ENCODE measurements at regions not wholly inside any gene's neighbourhood (a gene's known extent, or its start where the extent isn't known, plus 50 kb on each side); places are given as distances from the start of the nearest gene placed in this dataset.

DNA sequence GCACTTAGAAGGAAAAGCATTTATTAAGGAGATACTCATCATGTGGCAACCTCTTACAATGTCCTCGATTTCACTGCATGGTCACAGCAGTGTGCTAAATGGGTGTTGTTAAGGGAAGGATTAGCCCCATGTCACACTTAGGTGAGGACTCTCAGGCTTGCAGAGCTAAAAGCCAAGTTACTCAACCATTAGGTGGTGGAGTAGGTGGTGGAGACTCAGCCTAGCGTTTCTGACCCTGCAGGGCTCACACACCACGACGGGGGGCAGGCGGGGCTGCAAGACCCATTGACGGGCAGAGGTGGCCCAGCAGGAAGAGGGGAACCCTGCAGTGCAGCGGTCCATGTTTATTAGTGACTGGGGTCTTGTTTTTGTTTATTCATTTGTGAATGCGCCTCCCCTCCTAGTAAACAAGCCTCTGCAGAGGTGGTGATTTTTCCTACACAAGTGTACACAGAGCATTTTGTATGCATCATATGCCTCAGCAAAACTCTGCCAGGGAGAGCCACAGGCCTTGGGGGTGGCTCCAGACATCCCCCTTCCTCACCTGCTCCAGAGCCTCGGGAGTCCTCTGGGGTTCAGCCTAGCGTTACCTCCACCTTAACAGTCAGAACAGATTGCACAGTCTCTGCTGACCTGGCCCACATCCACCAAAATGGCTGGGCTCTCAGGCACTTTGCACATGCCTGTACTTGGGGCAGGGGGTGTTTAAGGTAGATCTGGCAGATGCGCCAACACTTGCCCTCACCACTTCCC is 216.7 kb downstream of the C16orf95 start:
- TF ChIP-seq TP53 (CRISPR knock-in tag; IDR thresholded peaks at IDR 0.05) (no peak), RARB (CRISPR knock-in tag; IDR thresholded peaks at IDR 0.05) (no peak), RCOR1 (IDR thresholded peaks at IDR 0.05; ENCODE audit: low read depth, low read length) (no peak)
- H3K9me3 ChIP-seq = no peaks in the 10 kb centered on the region
- no peak overlapping the region for H3K4me3 ChIP-seq
- FAIRE-seq (no peak), ATAC-seq (no peak), DNase-seq (ENCODE audit: low read depth in 1 of 2, low spot score in 1 of 2) (no peak)
- H3K4me1 ChIP-seq = peaks cover 13% of the 10 kb centered on the region
- H3K4me2 ChIP-seq = no peak overlapping the region
- CTCF ChIA-PET = interaction anchor here (1.0 to 1.6 kb wide), 2 partner anchors 21 to 536 kb away, joined by 3 to 5 read pairs; no protein-coding TSS in a partner anchor
- H3K27ac ChIP-seq = no peak overlapping the region
- POLR2A ChIA-PET = no interaction called here
- 68% methylated on average over 11 of the region's 11 CpGs for WGBS (ENCODE audit: missing lambda C conversion rate)

DNA sequence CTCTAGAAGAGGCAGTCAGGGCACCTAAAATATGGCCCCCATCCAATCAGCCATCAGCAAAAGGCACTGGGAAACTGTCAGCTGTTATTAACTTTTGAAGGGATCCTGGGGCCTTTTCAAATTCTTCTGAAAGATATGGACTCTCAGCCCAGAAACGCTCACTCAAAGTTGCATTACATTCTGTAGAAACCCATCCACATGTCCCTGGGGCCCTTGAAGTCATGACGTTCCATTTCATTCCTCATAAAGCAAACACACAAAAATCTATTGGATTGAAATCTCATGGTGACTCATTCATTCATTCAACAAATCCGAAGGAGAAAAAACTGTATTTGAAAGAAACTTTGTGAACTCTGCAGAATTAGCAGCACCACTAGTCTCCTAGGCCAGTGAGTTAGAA is 215.3 kb downstream of the C16orf95 start:
- DNase-seq (ENCODE audit: low read depth in 1 of 2, low spot score in 1 of 2) (peak in 1 of 2 experiments; percentile 42), ATAC-seq (no peak), FAIRE-seq (no peak)
- no peaks in the 10 kb centered on the region for H3K9me3 ChIP-seq
- H3K4me2 ChIP-seq = peak overlapping the region; percentile 52
- WGBS (ENCODE audit: missing lambda C conversion rate) = 3% methylated on average over 3 of the region's 3 CpGs
- CTCF ChIA-PET = interaction anchor here (0.8 to 1.6 kb wide), 4 partner anchors 23 to 538 kb away, joined by 3 to 5 read pairs (median 4); no protein-coding TSS in a partner anchor
- TF ChIP-seq FOSL2 (IDR thresholded peaks at IDR 0.05) (no peak), FOSL2 (CRISPR knock-in tag; IDR thresholded peaks at IDR 0.05) (peak; percentile 61; the same call in 1 of the 2 replicates), FOSB (CRISPR knock-in tag; IDR thresholded peaks at IDR 0.05) (no peak)
- no peak overlapping the region for H3K27ac ChIP-seq
- POLR2A ChIA-PET = no interaction called here
- H3K4me1 ChIP-seq = peaks cover 13% of the 10 kb centered on the region
- H3K4me3 ChIP-seq = no peak overlapping the region

DNA sequence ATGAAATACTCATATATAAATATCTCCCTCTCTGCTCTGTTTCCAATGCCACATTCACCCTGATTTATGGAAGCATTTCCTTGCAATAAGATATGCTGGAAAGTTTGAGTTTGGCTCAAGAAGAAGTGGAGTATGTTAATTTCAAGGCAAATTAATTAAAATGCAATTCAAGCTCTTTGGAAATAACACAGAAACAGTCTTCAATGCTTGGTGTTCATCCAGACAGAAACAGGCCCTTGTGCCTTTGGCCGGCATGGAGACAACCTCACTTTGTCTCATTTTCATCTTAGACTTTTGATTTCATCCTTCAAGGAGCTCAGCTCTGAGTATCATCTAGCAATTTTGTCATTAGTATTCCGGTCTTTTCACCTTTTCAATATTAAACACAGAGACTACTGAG is 210.0 kb downstream of the C16orf95 start:
- Histone ChIP-seq H3K27ac (no peak overlapping the region), H3K4me3 (no peak overlapping the region), H3K9me3 (no peaks in the 10 kb centered on the region), H3K4me1 (peaks cover 8% of the 10 kb centered on the region), H3K4me2 (no peak overlapping the region)
- WGBS (ENCODE audit: missing lambda C conversion rate) = 56% methylated on average over 2 of the region's 2 CpGs
- FAIRE-seq = no peak
- ATAC-seq = no peak
- POLR2A ChIA-PET = no interaction called here
- no peak for DNase-seq (ENCODE audit: low read depth in 1 of 2, low spot score in 1 of 2)
- TF ChIP-seq JUN (IDR thresholded peaks at IDR 0.05) (no peak), ZNF302 (CRISPR knock-in tag; IDR thresholded peaks at IDR 0.05) (no peak), POLR2A (IDR thresholded peaks at IDR 0.05; ENCODE audit: low read length) (no peak), POLR2AphosphoS2 (conservative IDR thresholded peaks at IDR 0.05; ENCODE audit: low read length) (no peak), HEYL (CRISPR knock-in tag; IDR thresholded peaks at IDR 0.05) (no peak), SREBF2 (IDR thresholded peaks at IDR 0.05) (no peak), MAFK (IDR thresholded peaks at IDR 0.05; ENCODE audit: partially characterized antibody) (no peak), HDAC2 (IDR thresholded peaks at IDR 0.05) (no peak), RCOR1 (IDR thresholded peaks at IDR 0.05; ENCODE audit: low read depth, low read length) (no peak), CHD4 (IDR thresholded peaks at IDR 0.05; ENCODE audit: borderline replicate concordance) (no peak), EHF (CRISPR knock-in tag; IDR thresholded peaks at IDR 0.05) (no peak)
- TF ChIP-seq, protein P1, sequence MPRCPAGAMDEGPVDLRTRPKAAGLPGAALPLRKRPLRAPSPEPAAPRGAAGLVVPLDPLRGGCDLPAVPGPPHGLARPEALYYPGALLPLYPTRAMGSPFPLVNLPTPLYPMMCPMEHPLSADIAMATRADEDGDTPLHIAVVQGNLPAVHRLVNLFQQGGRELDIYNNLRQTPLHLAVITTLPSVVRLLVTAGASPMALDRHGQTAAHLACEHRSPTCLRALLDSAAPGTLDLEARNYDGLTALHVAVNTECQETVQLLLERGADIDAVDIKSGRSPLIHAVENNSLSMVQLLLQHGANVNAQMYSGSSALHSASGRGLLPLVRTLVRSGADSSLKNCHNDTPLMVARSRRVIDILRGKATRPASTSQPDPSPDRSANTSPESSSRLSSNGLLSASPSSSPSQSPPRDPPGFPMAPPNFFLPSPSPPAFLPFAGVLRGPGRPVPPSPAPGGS (IDR thresholded peaks at IDR 0.05) = no peak
- TF ChIP-seq, protein P2, sequence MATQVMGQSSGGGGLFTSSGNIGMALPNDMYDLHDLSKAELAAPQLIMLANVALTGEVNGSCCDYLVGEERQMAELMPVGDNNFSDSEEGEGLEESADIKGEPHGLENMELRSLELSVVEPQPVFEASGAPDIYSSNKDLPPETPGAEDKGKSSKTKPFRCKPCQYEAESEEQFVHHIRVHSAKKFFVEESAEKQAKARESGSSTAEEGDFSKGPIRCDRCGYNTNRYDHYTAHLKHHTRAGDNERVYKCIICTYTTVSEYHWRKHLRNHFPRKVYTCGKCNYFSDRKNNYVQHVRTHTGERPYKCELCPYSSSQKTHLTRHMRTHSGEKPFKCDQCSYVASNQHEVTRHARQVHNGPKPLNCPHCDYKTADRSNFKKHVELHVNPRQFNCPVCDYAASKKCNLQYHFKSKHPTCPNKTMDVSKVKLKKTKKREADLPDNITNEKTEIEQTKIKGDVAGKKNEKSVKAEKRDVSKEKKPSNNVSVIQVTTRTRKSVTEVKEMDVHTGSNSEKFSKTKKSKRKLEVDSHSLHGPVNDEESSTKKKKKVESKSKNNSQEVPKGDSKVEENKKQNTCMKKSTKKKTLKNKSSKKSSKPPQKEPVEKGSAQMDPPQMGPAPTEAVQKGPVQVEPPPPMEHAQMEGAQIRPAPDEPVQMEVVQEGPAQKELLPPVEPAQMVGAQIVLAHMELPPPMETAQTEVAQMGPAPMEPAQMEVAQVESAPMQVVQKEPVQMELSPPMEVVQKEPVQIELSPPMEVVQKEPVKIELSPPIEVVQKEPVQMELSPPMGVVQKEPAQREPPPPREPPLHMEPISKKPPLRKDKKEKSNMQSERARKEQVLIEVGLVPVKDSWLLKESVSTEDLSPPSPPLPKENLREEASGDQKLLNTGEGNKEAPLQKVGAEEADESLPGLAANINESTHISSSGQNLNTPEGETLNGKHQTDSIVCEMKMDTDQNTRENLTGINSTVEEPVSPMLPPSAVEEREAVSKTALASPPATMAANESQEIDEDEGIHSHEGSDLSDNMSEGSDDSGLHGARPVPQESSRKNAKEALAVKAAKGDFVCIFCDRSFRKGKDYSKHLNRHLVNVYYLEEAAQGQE (IDR thresholded peaks at IDR 0.05) = no peak
- TF ChIP-seq, protein P3, sequence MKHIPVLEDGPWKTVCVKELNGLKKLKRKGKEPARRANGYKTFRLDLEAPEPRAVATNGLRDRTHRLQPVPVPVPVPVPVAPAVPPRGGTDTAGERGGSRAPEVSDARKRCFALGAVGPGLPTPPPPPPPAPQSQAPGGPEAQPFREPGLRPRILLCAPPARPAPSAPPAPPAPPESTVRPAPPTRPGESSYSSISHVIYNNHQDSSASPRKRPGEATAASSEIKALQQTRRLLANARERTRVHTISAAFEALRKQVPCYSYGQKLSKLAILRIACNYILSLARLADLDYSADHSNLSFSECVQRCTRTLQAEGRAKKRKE (CRISPR knock-in tag; IDR thresholded peaks at IDR 0.05; ENCODE audit: low read depth) = no peak
- CTCF ChIA-PET = interaction anchor here (1.6 to 2.0 kb wide), 2 partner anchors 14 to 544 kb away, joined by 3 to 7 read pairs; no protein-coding TSS in a partner anchor

Data from A549 (cell line).